ENCODE measurements at regions not wholly inside any gene's neighbourhood (a gene's known extent, or its start where the extent isn't known, plus 50 kb on each side); places are given as distances from the start of the nearest gene placed in this dataset.

DNA sequence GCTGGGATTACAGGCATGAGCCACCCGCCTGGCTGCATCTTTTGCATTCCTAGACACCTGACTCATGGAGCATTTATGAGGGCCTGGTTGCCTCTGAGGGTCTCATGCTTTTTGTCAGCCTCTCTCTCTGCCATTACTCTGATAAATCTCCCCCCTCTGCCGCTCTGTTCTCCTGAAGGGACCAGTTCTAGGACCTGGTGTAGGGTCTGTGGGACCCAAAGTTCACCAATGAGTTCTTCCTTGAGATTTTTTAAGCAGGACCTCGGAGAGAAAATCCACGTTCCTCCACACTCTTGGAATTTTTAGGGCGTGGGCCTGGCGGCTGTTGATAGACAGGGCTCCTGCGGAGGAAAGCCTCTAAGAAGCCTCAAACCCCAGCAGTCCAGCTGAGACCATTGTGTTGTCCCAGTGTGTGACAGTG lies 91.9 kb upstream of the ERRFI1 start:
- H2AFZ ChIP-seq (ENCODE audit: low read depth, low read length): no peak overlapping the region
- H3K27ac ChIP-seq (ENCODE audit: low read length): no peak overlapping the region
- no peaks in the 10 kb centered on the region for H3K9me2 ChIP-seq (ENCODE audit: insufficient read depth, low read length)
- no peak overlapping the region for H3K9ac ChIP-seq (ENCODE audit: low read length)
- no peak overlapping the region for H3K4me3 ChIP-seq (ENCODE audit: low read length)
- H3K4me2 ChIP-seq (ENCODE audit: low read length): no peak overlapping the region
- no peaks in the 10 kb centered on the region for H3K9me3 ChIP-seq (ENCODE audit: low read length)
- H3F3A ChIP-seq (ENCODE audit: insufficient read depth, low read length, poor library complexity, severe bottlenecking): no peaks in the 10 kb centered on the region
- no peaks in the 10 kb centered on the region for H3K79me2 ChIP-seq (replicated peaks; ENCODE audit: insufficient read depth, low read length)
- no peaks in the 10 kb centered on the region for H3K36me3 ChIP-seq (ENCODE audit: insufficient read depth, low read length)
- no peaks in the 10 kb centered on the region for H4K20me1 ChIP-seq (ENCODE audit: insufficient read depth)
- no peaks in the 10 kb centered on the region for H3K27me3 ChIP-seq (ENCODE audit: insufficient read depth, low read depth, low read length)
- no peak for TF ChIP-seq EP300 (conservative IDR thresholded peaks at IDR 0.05; ENCODE audit: poor library complexity, severe bottlenecking)
- TF ChIP-seq TAF1 (IDR thresholded peaks at IDR 0.05; ENCODE audit: low read depth): no peak
- TF ChIP-seq SMC3 (conservative IDR thresholded peaks at IDR 0.05; ENCODE audit: poor library complexity): no peak
- TF ChIP-seq POLR2AphosphoS5 (IDR thresholded peaks at IDR 0.05): no peak
- TF ChIP-seq MXI1 (conservative IDR thresholded peaks at IDR 0.05; ENCODE audit: poor library complexity, severe bottlenecking): no peak
- TF ChIP-seq, protein P1, sequence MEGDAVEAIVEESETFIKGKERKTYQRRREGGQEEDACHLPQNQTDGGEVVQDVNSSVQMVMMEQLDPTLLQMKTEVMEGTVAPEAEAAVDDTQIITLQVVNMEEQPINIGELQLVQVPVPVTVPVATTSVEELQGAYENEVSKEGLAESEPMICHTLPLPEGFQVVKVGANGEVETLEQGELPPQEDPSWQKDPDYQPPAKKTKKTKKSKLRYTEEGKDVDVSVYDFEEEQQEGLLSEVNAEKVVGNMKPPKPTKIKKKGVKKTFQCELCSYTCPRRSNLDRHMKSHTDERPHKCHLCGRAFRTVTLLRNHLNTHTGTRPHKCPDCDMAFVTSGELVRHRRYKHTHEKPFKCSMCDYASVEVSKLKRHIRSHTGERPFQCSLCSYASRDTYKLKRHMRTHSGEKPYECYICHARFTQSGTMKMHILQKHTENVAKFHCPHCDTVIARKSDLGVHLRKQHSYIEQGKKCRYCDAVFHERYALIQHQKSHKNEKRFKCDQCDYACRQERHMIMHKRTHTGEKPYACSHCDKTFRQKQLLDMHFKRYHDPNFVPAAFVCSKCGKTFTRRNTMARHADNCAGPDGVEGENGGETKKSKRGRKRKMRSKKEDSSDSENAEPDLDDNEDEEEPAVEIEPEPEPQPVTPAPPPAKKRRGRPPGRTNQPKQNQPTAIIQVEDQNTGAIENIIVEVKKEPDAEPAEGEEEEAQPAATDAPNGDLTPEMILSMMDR (IDR thresholded peaks at IDR 0.05; ENCODE audit: poor library complexity, severe bottlenecking): no peak
- no peak for TF ChIP-seq EZH2 (IDR thresholded peaks at IDR 0.05; ENCODE audit: borderline replicate concordance, insufficient read depth, low read length, poor library complexity, severe bottlenecking)

DNA sequence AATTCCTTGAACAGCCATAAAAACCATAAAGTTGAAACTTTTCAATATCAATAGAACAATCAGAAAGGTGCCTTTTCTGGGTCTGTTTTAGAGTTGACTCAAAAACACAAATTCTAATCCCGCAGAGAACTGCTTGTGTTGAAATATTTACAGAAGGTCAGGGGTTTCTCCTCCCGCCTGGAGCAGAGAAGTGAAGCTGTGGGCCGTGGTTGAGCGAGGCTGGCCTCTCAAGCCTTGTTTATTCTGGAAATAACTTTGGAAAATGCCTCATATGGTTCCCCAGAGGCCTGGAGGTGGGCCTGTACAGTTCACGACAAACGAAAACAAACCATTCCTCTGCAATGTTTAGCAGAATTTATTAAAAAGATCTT lies 90.8 kb upstream of the ERRFI1 start:
- Histone ChIP-seq H3K9me3 (ENCODE audit: low read length) (no peaks in the 10 kb centered on the region), H3K4me2 (ENCODE audit: low read length) (no peak overlapping the region), H4K20me1 (ENCODE audit: insufficient read depth) (no peaks in the 10 kb centered on the region), H3K36me3 (ENCODE audit: insufficient read depth, low read length) (no peaks in the 10 kb centered on the region), H3K9ac (ENCODE audit: low read length) (no peak overlapping the region), H3K9me2 (ENCODE audit: insufficient read depth, low read length) (no peaks in the 10 kb centered on the region), H3K27me3 (ENCODE audit: insufficient read depth, low read depth, low read length) (no peaks in the 10 kb centered on the region), H3K79me2 (replicated peaks; ENCODE audit: insufficient read depth, low read length) (no peaks in the 10 kb centered on the region), H3F3A (ENCODE audit: insufficient read depth, low read length, poor library complexity, severe bottlenecking) (no peaks in the 10 kb centered on the region), H3K27ac (ENCODE audit: low read length) (no peak overlapping the region), H3K4me3 (ENCODE audit: low read length) (no peak overlapping the region), H2AFZ (ENCODE audit: low read depth, low read length) (no peak overlapping the region)
- TF ChIP-seq EP300 (conservative IDR thresholded peaks at IDR 0.05; ENCODE audit: poor library complexity, severe bottlenecking) (no peak), SMC3 (conservative IDR thresholded peaks at IDR 0.05; ENCODE audit: poor library complexity) (no peak)

DNA sequence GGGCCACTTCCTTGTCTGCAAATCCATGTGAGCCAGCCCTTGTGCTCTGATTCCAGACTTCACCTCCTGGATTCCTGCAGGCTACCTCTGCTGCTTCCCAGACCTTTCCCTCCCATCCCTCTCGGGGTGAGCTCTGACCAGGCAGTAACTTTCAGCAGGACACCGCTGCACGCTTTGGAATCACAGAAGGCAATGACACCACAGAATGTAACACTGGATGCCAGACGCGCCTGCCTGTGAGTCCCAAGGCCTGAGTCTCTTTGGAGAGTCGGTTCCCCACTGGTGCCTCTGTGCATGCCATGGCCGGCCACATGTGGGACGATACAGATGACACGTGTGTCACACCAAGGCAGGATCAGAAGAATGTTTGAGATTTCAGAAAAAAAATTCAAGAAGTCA lies 89.7 kb upstream of the ERRFI1 start:
- H3F3A ChIP-seq (ENCODE audit: insufficient read depth, low read length, poor library complexity, severe bottlenecking): no peaks in the 10 kb centered on the region
- no peaks in the 10 kb centered on the region for H3K79me2 ChIP-seq (replicated peaks; ENCODE audit: insufficient read depth, low read length)
- no peaks in the 10 kb centered on the region for H3K9me2 ChIP-seq (ENCODE audit: insufficient read depth, low read length)
- H3K9ac ChIP-seq (ENCODE audit: low read length): no peak overlapping the region
- no peaks in the 10 kb centered on the region for H3K27me3 ChIP-seq (ENCODE audit: insufficient read depth, low read depth, low read length)
- no peak overlapping the region for H2AFZ ChIP-seq (ENCODE audit: low read depth, low read length)
- no peaks in the 10 kb centered on the region for H4K20me1 ChIP-seq (ENCODE audit: insufficient read depth)
- H3K36me3 ChIP-seq (ENCODE audit: insufficient read depth, low read length): no peaks in the 10 kb centered on the region
- TF ChIP-seq, protein P2, sequence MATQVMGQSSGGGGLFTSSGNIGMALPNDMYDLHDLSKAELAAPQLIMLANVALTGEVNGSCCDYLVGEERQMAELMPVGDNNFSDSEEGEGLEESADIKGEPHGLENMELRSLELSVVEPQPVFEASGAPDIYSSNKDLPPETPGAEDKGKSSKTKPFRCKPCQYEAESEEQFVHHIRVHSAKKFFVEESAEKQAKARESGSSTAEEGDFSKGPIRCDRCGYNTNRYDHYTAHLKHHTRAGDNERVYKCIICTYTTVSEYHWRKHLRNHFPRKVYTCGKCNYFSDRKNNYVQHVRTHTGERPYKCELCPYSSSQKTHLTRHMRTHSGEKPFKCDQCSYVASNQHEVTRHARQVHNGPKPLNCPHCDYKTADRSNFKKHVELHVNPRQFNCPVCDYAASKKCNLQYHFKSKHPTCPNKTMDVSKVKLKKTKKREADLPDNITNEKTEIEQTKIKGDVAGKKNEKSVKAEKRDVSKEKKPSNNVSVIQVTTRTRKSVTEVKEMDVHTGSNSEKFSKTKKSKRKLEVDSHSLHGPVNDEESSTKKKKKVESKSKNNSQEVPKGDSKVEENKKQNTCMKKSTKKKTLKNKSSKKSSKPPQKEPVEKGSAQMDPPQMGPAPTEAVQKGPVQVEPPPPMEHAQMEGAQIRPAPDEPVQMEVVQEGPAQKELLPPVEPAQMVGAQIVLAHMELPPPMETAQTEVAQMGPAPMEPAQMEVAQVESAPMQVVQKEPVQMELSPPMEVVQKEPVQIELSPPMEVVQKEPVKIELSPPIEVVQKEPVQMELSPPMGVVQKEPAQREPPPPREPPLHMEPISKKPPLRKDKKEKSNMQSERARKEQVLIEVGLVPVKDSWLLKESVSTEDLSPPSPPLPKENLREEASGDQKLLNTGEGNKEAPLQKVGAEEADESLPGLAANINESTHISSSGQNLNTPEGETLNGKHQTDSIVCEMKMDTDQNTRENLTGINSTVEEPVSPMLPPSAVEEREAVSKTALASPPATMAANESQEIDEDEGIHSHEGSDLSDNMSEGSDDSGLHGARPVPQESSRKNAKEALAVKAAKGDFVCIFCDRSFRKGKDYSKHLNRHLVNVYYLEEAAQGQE (IDR thresholded peaks at IDR 0.05; ENCODE audit: borderline replicate concordance): no peak
- TF ChIP-seq SMC3 (conservative IDR thresholded peaks at IDR 0.05; ENCODE audit: poor library complexity) (no peak), EZH2 (IDR thresholded peaks at IDR 0.05; ENCODE audit: borderline replicate concordance, insufficient read depth, low read length, poor library complexity, severe bottlenecking) (no peak)
- no peak overlapping the region for H3K4me3 ChIP-seq (ENCODE audit: low read length)
- no peak overlapping the region for H3K27ac ChIP-seq (ENCODE audit: low read length)
- H3K9me3 ChIP-seq (ENCODE audit: low read length): no peaks in the 10 kb centered on the region
- no peak overlapping the region for H3K4me2 ChIP-seq (ENCODE audit: low read length)
